Mesodermal cell (in vitro differentiated cells): ENCODE measurements at regions not wholly inside any gene's neighbourhood (a gene's known extent, or its start where the extent isn't known, plus 50 kb on each side); places are given as distances from the start of the nearest gene placed in this dataset.
"Not testable (repeated sequence)": the region's sequence is repeated elsewhere in the genome, so short reads cannot be mapped to it uniquely, and the experiment has no call there.

Source experiments
- H3K27ac ChIP-seq: 2 replicates; pipeline ENCODE4 v1.7.0; 2013; ENCODE audit warnings: mild to moderate bottlenecking, low read depth, low read length, moderate library complexity; ENCODE audit not compliant: severe bottlenecking
- H3K36me3 ChIP-seq: 2 replicates; pipeline ENCODE4 v1.7.1; 2013; ENCODE audit warnings: mild to moderate bottlenecking, low read length, moderate library complexity; ENCODE audit not compliant: control insufficient read depth, insufficient read depth
- H3K4me1 ChIP-seq: one replicate; pipeline ENCODE4 v1.7.1; 2013; ENCODE audit warnings: mild to moderate bottlenecking, low read length; ENCODE audit not compliant: insufficient read depth, control insufficient read depth, poor library complexity, severe bottlenecking
- H3K4me3 ChIP-seq: 2 replicates; pipeline ENCODE4 v1.7.0; 2013; ENCODE audit warnings: low read length, control low read depth, mild to moderate bottlenecking; ENCODE audit not compliant: insufficient read depth, poor library complexity, severe bottlenecking; ENCODE audit errors: extremely low read depth
- H3K9me3 ChIP-seq: 2 replicates; pipeline ENCODE4 v1.7.1; 2013; ENCODE audit warnings: mild to moderate bottlenecking, low read length, moderate library complexity; ENCODE audit not compliant: control insufficient read depth
- WGBS, 2 experiments: methylation state at CpG; one replicate each; pipeline ENCODE4 v1.1.5; 2013; ENCODE audit warnings: missing lambda C conversion rate in 2 of 2; ENCODE audit not compliant: insufficient coverage in 2 of 2; 5-methylcytosine and 5-hydroxymethylcytosine counted together

- WGBS, 2 experiments = 81 to 90% methylated on average over 2 to 4 of the region's 6 CpGs
- Histone ChIP-seq H3K9me3 (no peaks in the 10 kb centered on the region), H3K36me3 (no peaks in the 10 kb centered on the region), H3K4me3 (peak overlapping the region; percentile 54), H3K27ac (no peak overlapping the region), H3K4me1 (no peaks in the 10 kb centered on the region)
These were observed 73.3 kb downstream of the GPX5 start for GRCh38 chr6:28598757-28599686.

GRCh38 chr6:28600245-28600644 lies 74.6 kb downstream of the GPX5 start:
- Histone ChIP-seq H3K4me1 (no peaks in the 10 kb centered on the region), H3K4me3 (no peak overlapping the region), H3K36me3 (no peaks in the 10 kb centered on the region), H3K27ac (no peak overlapping the region), H3K9me3 (no peaks in the 10 kb centered on the region)
- WGBS, 2 experiments = 100% methylated on average over 4 of the region's 7 CpGs; no CpG with 5 or more reads in 1 of the 2 experiments

GRCh38 chr6:28603891-28604290 lies 78.2 kb downstream of the GPX5 start:
- no peaks in the 10 kb centered on the region for H3K9me3 ChIP-seq
- WGBS, 2 experiments = no CpG with 5 or more reads among the region's 1 CpG
- H3K4me3 ChIP-seq = no peak overlapping the region
- H3K27ac ChIP-seq = no peak overlapping the region
- no peaks in the 10 kb centered on the region for H3K36me3 ChIP-seq
- peaks cover 5% of the 10 kb centered on the region for H3K4me1 ChIP-seq

- Histone ChIP-seq H3K4me3 (peak overlapping the region; percentile 53), H3K36me3 (no peaks in the 10 kb centered on the region), H3K27ac (peak overlapping the region; percentile 72), H3K4me1 (peaks cover 5% of the 10 kb centered on the region), H3K9me3 (no peaks in the 10 kb centered on the region)
- WGBS, 2 experiments = 1 to 11% methylated on average over 17 to 21 of the region's 30 CpGs
These were observed 81.0 kb downstream of the GPX5 start for GRCh38 chr6:28606424-28607391.

- Histone ChIP-seq H3K9me3 (no peaks in the 10 kb centered on the region), H3K4me1 (peaks cover 5% of the 10 kb centered on the region), H3K27ac (no peak overlapping the region), H3K36me3 (no peaks in the 10 kb centered on the region), H3K4me3 (no peak overlapping the region)
- WGBS, 2 experiments = 100% methylated on average over 3 of the region's 9 CpGs; no CpG with 5 or more reads in 1 of the 2 experiments
These were observed 82.3 kb downstream of the GPX5 start for GRCh38 chr6:28607990-28608389.

- Histone ChIP-seq H3K9me3 (no peaks in the 10 kb centered on the region), H3K27ac (no peak overlapping the region), H3K36me3 (no peaks in the 10 kb centered on the region), H3K4me1 (peaks cover 5% of the 10 kb centered on the region), H3K4me3 (no peak overlapping the region)
- 78 to 88% methylated on average over 3 of the region's 3 CpGs for WGBS, 2 experiments
These were observed 84.0 kb downstream of the GPX5 start for GRCh38 chr6:28609672-28610071.

- 86 to 92% methylated on average over 5 to 6 of the region's 7 CpGs for whole genome bisulfite sequencing, 2 experiments
- Histone ChIP-seq H3K4me3 (no peak overlapping the region), H3K9me3 (no peaks in the 10 kb centered on the region), H3K36me3 (no peaks in the 10 kb centered on the region), H3K27ac (no peak overlapping the region), H3K4me1 (no peaks in the 10 kb centered on the region)
These were observed 89.9 kb downstream of the GPX5 start for GRCh38 chr6:28615616-28615954.

GRCh38 chr6:28615955-28616747 lies 90.5 kb downstream of the GPX5 start:
- Histone ChIP-seq H3K36me3 (no peaks in the 10 kb centered on the region), H3K9me3 (no peaks in the 10 kb centered on the region), H3K27ac (no peak overlapping the region), H3K4me1 (no peaks in the 10 kb centered on the region), H3K4me3 (no peak overlapping the region)
- WGBS, 2 experiments = 86 to 92% methylated on average over 39 to 51 of the region's 52 CpGs

GRCh38 chr6:28618898-28619555 lies 93.3 kb downstream of the GPX5 start:
- no peaks in the 10 kb centered on the region for H3K4me1 ChIP-seq
- no peak overlapping the region for H3K27ac ChIP-seq
- no peak overlapping the region for H3K4me3 ChIP-seq

GRCh38 chr6:28621268-28621667 lies 95.6 kb downstream of the GPX5 start:
- H3K4me1 ChIP-seq, H3K9me3 ChIP-seq, H3K36me3 ChIP-seq, H3K27ac ChIP-seq: not testable (repeated sequence)
- 3 to 35% methylated on average over 4 to 11 of the region's 22 CpGs for WGBS, 2 experiments
- peak overlapping the region; percentile 23 for H3K4me3 ChIP-seq

More at GRCh38 chr6:28618898-28619555, 93.3 kb downstream of the GPX5 start:
- no peaks in the 10 kb centered on the region for H3K36me3 ChIP-seq
- no peaks in the 10 kb centered on the region for H3K9me3 ChIP-seq
